OCI-LY3 (cell line): ENCODE measurements at regions not wholly inside any gene's neighbourhood (a gene's known extent, or its start where the extent isn't known, plus 50 kb on each side); places are given as distances from the start of the nearest gene placed in this dataset.

Experiments used
- CTCF ChIP-seq: fragments of 200-600, 300-600 bp; sonication (generic); IDR thresholded peaks from 2 replicates; pipeline ENCODE4 v1.5.1; 2014; ENCODE audit warnings: antibody characterized with exemption, low read length, low read depth
- EZH2phosphoT487 ChIP-seq: fragments of 200-600 bp; shearing (Covaris generic); IDR thresholded peaks from 2 replicates; pipeline ENCODE4 v1.6.1; 2018; ENCODE audit warnings: antibody characterized with exemption, mixed run types, low read depth

- TF ChIP-seq CTCF, result no peak
- TF ChIP-seq EZH2phosphoT487, result no peak
These were observed 264.4 kb upstream of the FOXF1 start for GRCh38 chr16:86245895-86246294.
